DOHH2 (cell line): ENCODE measurements at regions not wholly inside any gene's neighbourhood (a gene's known extent, or its start where the extent isn't known, plus 50 kb on each side); places are given as distances from the start of the nearest gene placed in this dataset.

Source experiments
- EZH2phosphoT487 ChIP-seq: fragments of 200-600 bp; sonication (generic); IDR thresholded peaks from 2 replicates; pipeline ENCODE4 v1.6.1; 2017; ENCODE audit warnings: borderline replicate concordance, mild to moderate bottlenecking, antibody characterized with exemption, low read length, moderate library complexity, mixed read lengths
- TF ChIP-seq, protein P1 (sequence below): fragments of 200-600 bp; sonication (generic); IDR thresholded peaks from one replicate; pipeline ENCODE4 v1.5.1; 2014; ENCODE audit warnings: antibody characterized with exemption, mild to moderate bottlenecking, low read depth, low read length; ENCODE audit not compliant: poor library complexity, severe bottlenecking

DNA sequence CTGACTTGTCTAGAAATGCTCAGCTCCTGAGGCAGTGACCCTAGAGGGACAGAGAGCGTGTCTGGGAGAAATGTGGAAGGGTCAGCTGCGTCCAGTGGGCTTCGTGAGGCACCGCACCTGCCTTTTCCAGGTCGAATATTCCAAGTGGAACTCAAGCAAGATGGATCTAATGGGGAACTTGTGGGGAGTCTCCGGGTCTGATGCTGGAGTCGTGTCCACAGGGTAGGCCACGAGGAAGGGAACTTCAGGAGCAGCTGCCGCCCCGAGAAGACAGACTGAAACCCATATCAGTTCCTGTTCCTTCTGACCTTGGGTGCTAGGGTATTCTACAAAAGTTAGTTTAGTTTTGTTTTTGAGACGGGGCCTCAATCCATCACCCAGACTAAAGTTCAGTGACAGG, 67.5 kb downstream of the TNFAIP2 start:
- TF ChIP-seq, protein P1, sequence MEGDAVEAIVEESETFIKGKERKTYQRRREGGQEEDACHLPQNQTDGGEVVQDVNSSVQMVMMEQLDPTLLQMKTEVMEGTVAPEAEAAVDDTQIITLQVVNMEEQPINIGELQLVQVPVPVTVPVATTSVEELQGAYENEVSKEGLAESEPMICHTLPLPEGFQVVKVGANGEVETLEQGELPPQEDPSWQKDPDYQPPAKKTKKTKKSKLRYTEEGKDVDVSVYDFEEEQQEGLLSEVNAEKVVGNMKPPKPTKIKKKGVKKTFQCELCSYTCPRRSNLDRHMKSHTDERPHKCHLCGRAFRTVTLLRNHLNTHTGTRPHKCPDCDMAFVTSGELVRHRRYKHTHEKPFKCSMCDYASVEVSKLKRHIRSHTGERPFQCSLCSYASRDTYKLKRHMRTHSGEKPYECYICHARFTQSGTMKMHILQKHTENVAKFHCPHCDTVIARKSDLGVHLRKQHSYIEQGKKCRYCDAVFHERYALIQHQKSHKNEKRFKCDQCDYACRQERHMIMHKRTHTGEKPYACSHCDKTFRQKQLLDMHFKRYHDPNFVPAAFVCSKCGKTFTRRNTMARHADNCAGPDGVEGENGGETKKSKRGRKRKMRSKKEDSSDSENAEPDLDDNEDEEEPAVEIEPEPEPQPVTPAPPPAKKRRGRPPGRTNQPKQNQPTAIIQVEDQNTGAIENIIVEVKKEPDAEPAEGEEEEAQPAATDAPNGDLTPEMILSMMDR, result no peak
- TF ChIP-seq EZH2phosphoT487, result no peak
